ENCODE measurements at regions not wholly inside any gene's neighbourhood (a gene's known extent, or its start where the extent isn't known, plus 50 kb on each side); places are given as distances from the start of the nearest gene placed in this dataset.

DNA sequence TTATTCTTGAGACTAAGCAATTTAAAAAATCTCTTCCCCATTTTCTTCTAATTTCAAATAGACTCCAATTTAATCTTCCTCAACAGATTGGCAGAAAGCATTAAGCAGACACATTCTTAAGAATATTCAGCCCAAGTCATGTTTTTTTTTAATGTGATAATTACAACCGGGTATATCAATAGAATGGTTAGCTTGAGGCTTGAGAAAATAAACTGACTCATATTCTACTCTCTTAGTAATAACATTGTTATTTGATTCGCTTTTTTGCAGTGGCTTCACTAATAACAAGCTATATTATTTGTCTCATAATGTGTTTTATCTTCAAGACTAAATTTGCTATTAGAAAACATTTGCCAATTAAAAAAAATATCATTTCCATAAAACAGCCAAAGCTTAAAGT lies 488.6 kb upstream of the RGS18 start:
- no peak for TF ChIP-seq YY1 (IDR thresholded peaks at IDR 0.05; ENCODE audit: insufficient read depth, insufficient read length)
- no peak for TF ChIP-seq ZNF274 (IDR thresholded peaks at IDR 0.05; ENCODE audit: low read depth, low read length)

Data from NT2/D1 (cell line).